IMR-90 (cell line): ENCODE measurements at regions not wholly inside any gene's neighbourhood (a gene's known extent, or its start where the extent isn't known, plus 50 kb on each side); places are given as distances from the start of the nearest gene placed in this dataset.

Experiments used
- ATAC-seq: fragments of 200-7000 bp; cut with Tn5 transposase; 2 replicates; pipeline ENCODE4 v1.9.1; 2020; ENCODE audit warnings: low read depth, mild to moderate bottlenecking, moderate library complexity
- BruUV-seq: library from RNA; stranded (reverse); fragments of 400-500 nt; replicated peaks from 2 replicates; lab custom pipeline; 2021; lab: Mats Ljungman, UMichigan
- CTCF ChIA-PET: fragments of 300-600 bp; formaldehyde crosslinking; extraction: SDS; loops from one replicate; lab custom pipeline; 2021; ENCODE audit warnings: antibody characterized with exemption; lab: Yijun Ruan, JAX
- POLR2A ChIA-PET: fragments of 300-600 bp; sonication (Branson Sonifier 250); formaldehyde crosslinking; loops from one replicate; lab custom pipeline; 2022; ENCODE audit warnings: antibody characterized with exemption; ENCODE audit not compliant: unreplicated experiment; lab: Charles Lee
- DNase-seq: peaks from one replicate; pipeline ENCODE4 v3.0.0; 2013
- H2AFZ ChIP-seq: replicated peaks from 2 replicates; pipeline ENCODE3; 2013; ENCODE audit warnings: low read length, mild to moderate bottlenecking; ENCODE audit not compliant: poor library complexity
- H2AK5ac ChIP-seq: 2 replicates; pipeline ENCODE4 v1.6.1; 2013; ENCODE audit warnings: low read depth, low read length, inconsistent platforms
- H2AK9ac ChIP-seq: replicated peaks from 2 replicates; pipeline ENCODE3; 2013; ENCODE audit warnings: mild to moderate bottlenecking, low read depth, low read length, moderate library complexity; ENCODE audit not compliant: poor library complexity
- H2BK120ac ChIP-seq: 2 replicates; pipeline ENCODE4 v1.6.1; 2013; ENCODE audit warnings: low read depth, low read length, inconsistent platforms
- H2BK15ac ChIP-seq: 3 replicates; pipeline ENCODE4 v1.6.1; 2013; ENCODE audit warnings: low read depth, low read length, inconsistent platforms
- H2BK20ac ChIP-seq: 2 replicates; pipeline ENCODE4 v1.6.1; 2013; ENCODE audit warnings: low read depth, mild to moderate bottlenecking, inconsistent platforms, low read length, moderate library complexity
- H2BK5ac ChIP-seq: 2 replicates; pipeline ENCODE4 v1.6.1; 2013; ENCODE audit warnings: mild to moderate bottlenecking, low read depth, low read length, inconsistent platforms; ENCODE audit not compliant: poor library complexity, severe bottlenecking
- H3K14ac ChIP-seq: replicated peaks from 2 replicates; pipeline ENCODE4 v1.6.1; 2013; ENCODE audit warnings: low read depth, low read length, inconsistent platforms
- H3K18ac ChIP-seq: 2 replicates; pipeline ENCODE4 v1.6.1; 2013; ENCODE audit warnings: low read depth, low read length, control low read depth
- H3K23ac ChIP-seq: 2 replicates; pipeline ENCODE4 v1.6.1; 2013; ENCODE audit warnings: low read depth, low read length, inconsistent platforms
- H3K27ac ChIP-seq: 2 replicates; pipeline ENCODE4 v1.5.1; 2013; ENCODE audit warnings: mild to moderate bottlenecking, control low read depth, low read length; ENCODE audit not compliant: insufficient read depth
- H3K27me3 ChIP-seq: 2 replicates; pipeline ENCODE4 v1.6.1; 2013; ENCODE audit warnings: low read length; ENCODE audit not compliant: control insufficient read depth, insufficient read depth
- H3K36me3 ChIP-seq: 2 replicates; pipeline ENCODE4 v1.6.1; 2013; ENCODE audit warnings: low read length, mixed read lengths; ENCODE audit not compliant: control insufficient read depth, insufficient read depth
- H3K4ac ChIP-seq: 2 replicates; pipeline ENCODE4 v1.6.1; 2013; ENCODE audit warnings: low read depth, low read length, inconsistent platforms
- H3K4me1 ChIP-seq: 2 replicates; pipeline ENCODE4 v1.6.1; 2013; ENCODE audit warnings: low read length, mixed read lengths; ENCODE audit not compliant: control insufficient read depth, insufficient read depth
- H3K4me2 ChIP-seq: 2 replicates; pipeline ENCODE4 v1.6.1; 2013; ENCODE audit warnings: low read depth, mild to moderate bottlenecking, control low read depth, low read length, moderate library complexity
- H3K4me3 ChIP-seq: 2 replicates; pipeline ENCODE4 v1.5.1; 2013; ENCODE audit warnings: low read depth, mild to moderate bottlenecking, control low read depth, low read length, moderate library complexity; ENCODE audit not compliant: insufficient read depth
- H3K56ac ChIP-seq: 2 replicates; pipeline ENCODE4 v1.6.1; 2013; ENCODE audit warnings: low read length, inconsistent platforms; ENCODE audit not compliant: insufficient read depth; ENCODE audit errors: extremely low read depth
- H3K79me1 ChIP-seq, 2 experiments: 2 replicates each; pipeline ENCODE4 v1.6.1; 2013; ENCODE audit warnings: low read length in 2 of 2, inconsistent platforms in 1 of 2, low read depth in 1 of 2
- H3K9ac ChIP-seq: 2 replicates; pipeline ENCODE4 v1.6.1; 2013; ENCODE audit warnings: low read depth, low read length, control low read depth
- H3K9me1 ChIP-seq: 2 replicates; pipeline ENCODE4 v1.6.1; 2013; ENCODE audit warnings: low read length, inconsistent platforms; ENCODE audit not compliant: insufficient read depth
- H3K9me3 ChIP-seq: 2 replicates; pipeline ENCODE4 v1.6.1; 2013; ENCODE audit warnings: low read length; ENCODE audit not compliant: control insufficient read depth, insufficient read depth
- H4K20me1 ChIP-seq: 2 replicates; pipeline ENCODE4 v1.6.1; 2013; ENCODE audit warnings: low read length, inconsistent platforms; ENCODE audit not compliant: insufficient read depth
- H4K5ac ChIP-seq: 2 replicates; pipeline ENCODE4 v1.6.1; 2013; ENCODE audit warnings: mild to moderate bottlenecking, low read depth, low read length, control low read depth
- H4K8ac ChIP-seq, 2 experiments: 2 replicates each; pipeline ENCODE4 v1.6.1; 2013; ENCODE audit warnings: low read depth in 2 of 2, low read length in 2 of 2, control low read depth in 1 of 2, inconsistent platforms in 1 of 2
- H4K91ac ChIP-seq: 2 replicates; pipeline ENCODE4 v1.6.1; 2013; ENCODE audit warnings: low read depth, low read length, inconsistent platforms; ENCODE audit not compliant: insufficient read depth
- BHLHE40 ChIP-seq: fragments of 150-350 bp; IDR thresholded peaks from 2 replicates; pipeline ENCODE4 v1.6.1; 2016; ENCODE audit warnings: mild to moderate bottlenecking, low read depth, low read length
- CEBPB ChIP-seq: IDR thresholded peaks from 2 replicates; pipeline ENCODE4 v1.6.1; 2012; ENCODE audit warnings: low read depth, low read length, improper control_type of control experiment
- CHD1 ChIP-seq: IDR thresholded peaks from 2 replicates; pipeline ENCODE4 v1.6.1; 2012; ENCODE audit warnings: low read depth, low read length, improper control_type of control experiment
- CTCF ChIP-seq: conservative IDR thresholded peaks from 2 replicates; pipeline ENCODE4 v1.5.1; 2012; ENCODE audit warnings: mild to moderate bottlenecking, low read depth, low read length, improper control_type of control experiment
- MAFK ChIP-seq: IDR thresholded peaks from 2 replicates; pipeline ENCODE4 v1.6.1; 2012; ENCODE audit warnings: low read depth, low read length, improper control_type of control experiment
- MAZ ChIP-seq: IDR thresholded peaks from 2 replicates; pipeline ENCODE4 v1.6.1; 2012; ENCODE audit warnings: low read depth, mild to moderate bottlenecking, low read length, improper control_type of control experiment, moderate library complexity, borderline replicate concordance
- MXI1 ChIP-seq: IDR thresholded peaks from 2 replicates; pipeline ENCODE4 v1.6.1; 2012; ENCODE audit warnings: low read depth, mild to moderate bottlenecking, low read length, moderate library complexity, borderline replicate concordance
- NFE2L2 ChIP-seq: fragments of 150-350 bp; IDR thresholded peaks from 2 replicates; pipeline ENCODE4 v1.6.1; 2016; ENCODE audit warnings: low read depth, mild to moderate bottlenecking, low read length
- POLR2A ChIP-seq: IDR thresholded peaks from 2 replicates; pipeline ENCODE4 v1.6.1; 2012; ENCODE audit warnings: mild to moderate bottlenecking, low read depth, low read length
- RAD21 ChIP-seq: IDR thresholded peaks from 2 replicates; pipeline ENCODE4 v1.6.1; 2012; ENCODE audit warnings: low read length, improper control_type of control experiment
- RCOR1 ChIP-seq: IDR thresholded peaks from 2 replicates; pipeline ENCODE4 v1.6.1; 2012; ENCODE audit warnings: mild to moderate bottlenecking, low read length, improper control_type of control experiment; ENCODE audit not compliant: insufficient replicate concordance
- RFX5 ChIP-seq: IDR thresholded peaks from 2 replicates; pipeline ENCODE4 v1.8.0; 2012; ENCODE audit warnings: low read depth, mild to moderate bottlenecking, low read length, moderate library complexity
- SMC3 ChIP-seq: fragments of 150-350 bp; IDR thresholded peaks from 2 replicates; pipeline ENCODE4 v1.6.1; 2016; ENCODE audit warnings: low read depth, mild to moderate bottlenecking, antibody characterized with exemption, low read length, moderate library complexity
- WGBS, 2 experiments: methylation state at CpG; one replicate each; pipeline versions ENCODE4 v1.1.5 to v1.1.7; 2013; ENCODE audit warnings: missing lambda C conversion rate in 2 of 2; ENCODE audit not compliant: insufficient read length in 1 of 2; ENCODE audit errors: extremely low coverage in 2 of 2; 5-methylcytosine and 5-hydroxymethylcytosine counted together
- dilution Hi-C: fragments of 300-500 bp; cut with HindIII; formaldehyde crosslinking; loops from one replicate; pipeline ENCODE4 v1.14.3; 2018; ENCODE audit warnings: low sequenced_read_pairs; ENCODE audit not compliant: unreplicated experiment
- in situ Hi-C: fragments of 300-500 bp; cut with MboI; formaldehyde crosslinking; loops from 3 replicates; pipeline ENCODE4 v1.14.3; 2019; ENCODE audit warnings: low sequenced_read_pairs, inconsistent platforms, mixed read lengths
- intact Hi-C: fragments of 100-400 bp; cut with micrococcal nuclease; formaldehyde crosslinking; loops from 2 replicates; pipeline ENCODE4 v1.10.0; 2022
- TF ChIP-seq, protein P1 (sequence below): fragments of 150-350 bp; IDR thresholded peaks from 2 replicates; pipeline ENCODE4 v1.6.1; 2016; ENCODE audit warnings: low read depth, mild to moderate bottlenecking, low read length, moderate library complexity, borderline replicate concordance

- no TSS peak for BruUV-seq
- Histone ChIP-seq H3K4ac (no peak overlapping the region), H2BK15ac (no peak overlapping the region), H3K4me3 (no peak overlapping the region), H3K9ac (no peak overlapping the region), H3K79me1 (no peaks in the 10 kb centered on the region), H3K9me3 (no peaks in the 10 kb centered on the region; the same call in 1 of the 2 replicates), H2AK5ac (no peak overlapping the region), H2BK20ac (no peak overlapping the region), H4K8ac (no peak overlapping the region), H3K9me1 (no peaks in the 10 kb centered on the region), H2AK9ac (no peak overlapping the region), H4K5ac (no peak overlapping the region), H3K23ac (no peak overlapping the region), H2BK5ac (no peak overlapping the region), H3K36me3 (no peaks in the 10 kb centered on the region), H4K20me1 (no peaks in the 10 kb centered on the region), H3K27me3 (peaks cover 6% of the 10 kb centered on the region), H3K18ac (no peak overlapping the region), H4K91ac (no peak overlapping the region), H3K27ac (no peak overlapping the region), H3K4me1 (no peaks in the 10 kb centered on the region), H3K56ac (no peak overlapping the region), H2BK120ac (no peak overlapping the region), H3K4me2 (no peak overlapping the region), H3K14ac (no peak overlapping the region), H2AFZ (no peak overlapping the region)
- TF ChIP-seq CHD1: no peak
- TF ChIP-seq RCOR1: no peak
- TF ChIP-seq POLR2A: no peak
- no peak for TF ChIP-seq MXI1
- TF ChIP-seq CTCF: no peak
- no peak for TF ChIP-seq RAD21
- no peak for TF ChIP-seq CEBPB
- TF ChIP-seq, protein P1, sequence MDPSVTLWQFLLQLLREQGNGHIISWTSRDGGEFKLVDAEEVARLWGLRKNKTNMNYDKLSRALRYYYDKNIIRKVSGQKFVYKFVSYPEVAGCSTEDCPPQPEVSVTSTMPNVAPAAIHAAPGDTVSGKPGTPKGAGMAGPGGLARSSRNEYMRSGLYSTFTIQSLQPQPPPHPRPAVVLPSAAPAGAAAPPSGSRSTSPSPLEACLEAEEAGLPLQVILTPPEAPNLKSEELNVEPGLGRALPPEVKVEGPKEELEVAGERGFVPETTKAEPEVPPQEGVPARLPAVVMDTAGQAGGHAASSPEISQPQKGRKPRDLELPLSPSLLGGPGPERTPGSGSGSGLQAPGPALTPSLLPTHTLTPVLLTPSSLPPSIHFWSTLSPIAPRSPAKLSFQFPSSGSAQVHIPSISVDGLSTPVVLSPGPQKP: no peak
- TF ChIP-seq BHLHE40: no peak
- no peak for TF ChIP-seq MAZ
- TF ChIP-seq NFE2L2: no peak
- TF ChIP-seq RFX5: no peak
- TF ChIP-seq MAFK: no peak
- TF ChIP-seq SMC3: no peak
- ChIA-PET CTCF (no interaction called here), POLR2A (no interaction called here)
- no peak for ATAC-seq
- in situ Hi-C loops (no loop called here), dilution Hi-C loops (no loop called here), intact Hi-C loops (no loop called here)
- DNase-seq: no peak
- no CpG with 5 or more reads among the region's 2 CpGs for WGBS, 2 experiments
These were observed 133.2 kb upstream of the RPS6KA3 start for GRCh38 chrX:20399728-20400414.
